ENCODE measurements at regions not wholly inside any gene's neighbourhood (a gene's known extent, or its start where the extent isn't known, plus 50 kb on each side); places are given as distances from the start of the nearest gene placed in this dataset.

DNA sequence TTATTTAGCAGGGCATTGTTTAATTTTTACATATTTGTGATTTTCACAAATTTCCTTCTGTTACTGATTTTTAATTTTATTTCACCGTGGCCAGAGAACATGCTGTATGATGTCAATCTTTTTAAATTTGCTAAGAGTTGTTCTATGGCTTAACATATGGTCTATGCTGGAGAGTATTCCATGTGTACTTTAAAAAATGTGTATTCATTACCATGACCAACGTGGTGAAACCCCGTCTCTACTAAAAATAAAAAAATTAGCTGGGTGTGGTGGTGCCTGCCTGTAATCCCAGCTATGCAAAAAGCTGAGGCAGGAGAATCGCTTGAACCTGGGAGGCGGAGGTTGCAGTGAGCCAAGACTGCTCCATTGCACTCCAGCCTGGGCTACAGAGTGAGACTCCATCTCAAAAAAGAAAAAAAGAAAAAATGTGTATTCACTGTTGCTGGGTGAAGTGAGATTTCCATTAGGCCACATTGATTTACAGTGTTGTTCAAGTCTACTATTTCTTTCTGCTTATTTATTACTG lies 258.2 kb downstream of the EDEM1 start:
- intact Hi-C loops (cut with micrococcal nuclease), result no loop called here
- no peaks in the 10 kb centered on the region for H3K36me3 Mint-ChIP-seq (ENCODE audit: low read depth)

DNA sequence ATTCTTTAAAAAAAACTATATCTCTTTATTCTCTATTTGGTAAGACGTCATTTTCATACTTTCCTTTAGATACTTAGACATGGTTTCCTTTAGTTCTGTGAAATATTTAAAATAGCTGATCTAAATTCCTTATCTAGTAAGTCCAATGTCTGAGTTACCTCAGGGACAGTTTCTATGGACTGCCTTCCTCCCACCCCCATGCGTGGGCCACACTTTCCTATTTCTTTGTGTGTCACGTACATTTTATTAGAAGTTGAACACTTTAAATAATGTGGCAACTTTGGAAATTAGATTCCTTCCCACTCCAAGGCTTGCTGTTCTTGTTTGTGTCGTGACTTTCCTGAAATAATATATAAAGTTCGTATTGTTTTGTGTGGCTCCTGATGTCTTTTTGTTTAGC lies 260.7 kb downstream of the EDEM1 start:
- no peak for DNase-seq (ENCODE audit: low spot score)
- intact Hi-C loops (cut with micrococcal nuclease), result no loop called here
- Mint-ChIP-seq H3K4me3 (no peak overlapping the region), H3K4me1 (ENCODE audit: low read depth) (no peaks in the 10 kb centered on the region), H3K27ac (no peak overlapping the region), H3K9me3 (no peaks in the 10 kb centered on the region), H3K36me3 (ENCODE audit: low read depth) (no peaks in the 10 kb centered on the region), H3K27me3 (ENCODE audit: insufficient read depth) (no peaks in the 10 kb centered on the region)

More for the DNA sequence above, 258.2 kb downstream of the EDEM1 start:
- no peak overlapping the region for H3K4me3 Mint-ChIP-seq
- no peaks in the 10 kb centered on the region for H3K4me1 Mint-ChIP-seq (ENCODE audit: low read depth)
- no peak overlapping the region for H3K27ac Mint-ChIP-seq
- no peaks in the 10 kb centered on the region for H3K9me3 Mint-ChIP-seq
- DNase-seq (ENCODE audit: low spot score), result no peak
- no peaks in the 10 kb centered on the region for H3K27me3 Mint-ChIP-seq (ENCODE audit: insufficient read depth)

DNA sequence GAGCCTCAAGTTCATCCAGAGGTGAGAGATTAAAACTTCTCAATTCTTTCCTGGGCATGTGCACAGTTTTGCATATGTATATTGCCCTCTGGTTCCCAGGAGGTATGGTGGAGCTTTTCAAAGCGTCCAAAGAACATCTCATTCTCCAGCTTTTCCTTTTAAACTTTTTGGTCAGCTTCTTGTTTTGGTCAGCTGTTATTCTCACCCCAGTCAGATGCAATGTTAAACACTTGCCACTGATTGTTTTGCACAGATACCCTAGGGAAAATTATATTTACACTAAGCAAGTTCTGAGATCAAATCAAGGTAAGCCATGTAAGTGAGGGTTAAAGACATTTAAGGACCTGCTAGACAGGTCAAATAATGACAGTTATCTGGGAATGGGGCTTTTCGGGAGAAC lies 261.3 kb downstream of the EDEM1 start:
- no peak overlapping the region for H3K4me3 Mint-ChIP-seq
- H3K27ac Mint-ChIP-seq, result no peak overlapping the region
- H3K27me3 Mint-ChIP-seq (ENCODE audit: insufficient read depth), result no peaks in the 10 kb centered on the region
- no peaks in the 10 kb centered on the region for H3K4me1 Mint-ChIP-seq (ENCODE audit: low read depth)
- no peaks in the 10 kb centered on the region for H3K9me3 Mint-ChIP-seq
- intact Hi-C loops (cut with micrococcal nuclease), result no loop called here
- no peak for DNase-seq (ENCODE audit: low spot score)
- no peaks in the 10 kb centered on the region for H3K36me3 Mint-ChIP-seq (ENCODE audit: low read depth)

DNA sequence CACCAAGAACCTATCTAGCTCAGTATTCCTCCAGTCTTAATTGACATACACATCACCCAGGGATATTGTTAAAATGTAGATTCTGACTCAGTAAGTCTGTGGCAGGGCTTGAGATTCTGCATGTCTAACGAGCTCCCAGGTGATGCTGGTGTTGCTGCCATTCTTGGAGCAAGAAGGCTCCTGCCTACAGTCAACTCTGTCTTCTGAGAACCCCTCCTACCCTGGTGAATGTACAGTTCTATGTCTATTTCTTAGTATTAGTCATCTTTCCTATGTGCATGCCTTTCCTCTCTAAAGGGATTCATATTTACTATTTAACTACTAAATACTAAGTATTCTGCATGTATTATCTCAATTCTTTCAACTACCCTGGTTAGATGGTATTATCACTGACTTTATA lies 268.7 kb downstream of the EDEM1 start:
- Mint-ChIP-seq H3K9me3 (no peaks in the 10 kb centered on the region), H3K4me1 (ENCODE audit: low read depth) (no peaks in the 10 kb centered on the region)
- no peak for DNase-seq (ENCODE audit: low spot score)

DNA sequence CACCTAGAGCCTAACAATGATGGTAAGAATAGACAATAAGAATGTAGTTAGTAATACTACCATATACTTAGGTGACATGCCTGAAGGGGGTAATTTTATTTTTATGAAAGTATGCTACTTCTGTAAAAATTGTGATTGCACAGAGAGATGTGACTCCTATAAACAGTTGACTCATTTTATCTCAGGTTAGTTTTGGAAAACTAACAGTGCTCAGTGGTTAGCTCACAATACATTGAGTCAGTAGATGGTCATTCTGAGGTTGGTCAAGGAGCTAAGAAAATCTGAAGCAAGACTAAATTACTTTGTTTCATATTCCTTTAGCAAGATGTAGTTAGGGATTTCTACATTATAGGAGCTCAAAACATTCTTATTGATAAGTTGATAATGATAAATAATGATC lies 271.0 kb downstream of the EDEM1 start:
- Mint-ChIP-seq H3K4me1 (ENCODE audit: low read depth) (no peaks in the 10 kb centered on the region), H3K4me3 (no peak overlapping the region), H3K36me3 (ENCODE audit: low read depth) (no peaks in the 10 kb centered on the region), H3K9me3 (no peaks in the 10 kb centered on the region), H3K27me3 (ENCODE audit: insufficient read depth) (no peaks in the 10 kb centered on the region), H3K27ac (no peak overlapping the region)
- no peak for DNase-seq (ENCODE audit: low spot score)
- intact Hi-C loops (cut with micrococcal nuclease), result no loop called here

More for the DNA sequence above, 268.7 kb downstream of the EDEM1 start:
- Mint-ChIP-seq H3K27ac (no peak overlapping the region), H3K4me3 (no peak overlapping the region), H3K36me3 (ENCODE audit: low read depth) (no peaks in the 10 kb centered on the region), H3K27me3 (ENCODE audit: insufficient read depth) (no peaks in the 10 kb centered on the region)
- intact Hi-C loops (cut with micrococcal nuclease), result no loop called here

DNA sequence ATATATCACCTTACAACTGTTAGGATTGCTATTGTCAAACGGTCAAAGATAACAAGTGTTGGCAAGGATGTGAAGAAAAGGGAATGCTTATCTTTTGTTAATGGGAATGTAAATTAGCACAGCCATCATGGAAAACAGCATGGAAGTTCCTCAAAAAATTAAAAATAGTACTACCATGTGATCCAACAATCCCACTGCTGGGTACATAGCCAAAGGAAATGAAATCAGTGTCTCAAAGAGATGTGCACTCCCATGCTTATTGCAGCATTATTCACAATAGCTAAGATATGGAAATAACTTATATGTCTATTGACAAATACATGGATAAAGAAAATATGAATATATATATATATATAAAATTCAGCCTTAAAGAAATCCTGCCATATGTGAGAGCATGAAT lies 274.6 kb downstream of the EDEM1 start:
- H3K4me1 Mint-ChIP-seq (ENCODE audit: low read depth), result no peaks in the 10 kb centered on the region
- H3K9me3 Mint-ChIP-seq, result no peaks in the 10 kb centered on the region
- H3K27ac Mint-ChIP-seq, result no peak overlapping the region
- H3K27me3 Mint-ChIP-seq (ENCODE audit: insufficient read depth), result peaks cover 6% of the 10 kb centered on the region
- no peak for DNase-seq (ENCODE audit: low spot score)
- H3K4me3 Mint-ChIP-seq, result no peak overlapping the region
- no peaks in the 10 kb centered on the region for H3K36me3 Mint-ChIP-seq (ENCODE audit: low read depth)
- intact Hi-C loops (cut with micrococcal nuclease), result no loop called here

DNA sequence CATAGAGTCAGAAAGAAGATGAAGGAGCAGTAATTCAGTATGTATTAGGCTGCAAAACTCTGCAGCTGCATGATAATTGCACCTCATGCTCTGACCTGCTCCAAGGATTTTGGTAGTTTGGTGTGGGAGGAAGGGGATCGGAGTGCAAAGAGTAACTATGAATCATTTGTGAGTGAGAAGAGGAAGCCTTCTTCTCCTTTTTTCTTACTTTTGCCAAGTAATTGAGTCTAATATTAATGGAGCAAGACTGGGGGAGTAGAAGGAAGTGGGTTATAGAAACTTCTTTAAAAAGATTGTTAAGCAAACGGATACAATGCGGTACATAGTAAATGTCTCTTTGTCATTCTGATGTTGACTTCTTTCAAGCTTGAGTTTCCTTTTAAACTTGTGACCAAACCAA lies 276.5 kb downstream of the EDEM1 start:
- no peaks in the 10 kb centered on the region for H3K4me1 Mint-ChIP-seq (ENCODE audit: low read depth)
- H3K36me3 Mint-ChIP-seq (ENCODE audit: low read depth), result no peaks in the 10 kb centered on the region
- no peak for DNase-seq (ENCODE audit: low spot score)
- no peaks in the 10 kb centered on the region for H3K9me3 Mint-ChIP-seq
- intact Hi-C loops (cut with micrococcal nuclease), result no loop called here
- no peak overlapping the region for H3K4me3 Mint-ChIP-seq
- peaks cover 6% of the 10 kb centered on the region for H3K27me3 Mint-ChIP-seq (ENCODE audit: insufficient read depth)
- H3K27ac Mint-ChIP-seq, result no peak overlapping the region

DNA sequence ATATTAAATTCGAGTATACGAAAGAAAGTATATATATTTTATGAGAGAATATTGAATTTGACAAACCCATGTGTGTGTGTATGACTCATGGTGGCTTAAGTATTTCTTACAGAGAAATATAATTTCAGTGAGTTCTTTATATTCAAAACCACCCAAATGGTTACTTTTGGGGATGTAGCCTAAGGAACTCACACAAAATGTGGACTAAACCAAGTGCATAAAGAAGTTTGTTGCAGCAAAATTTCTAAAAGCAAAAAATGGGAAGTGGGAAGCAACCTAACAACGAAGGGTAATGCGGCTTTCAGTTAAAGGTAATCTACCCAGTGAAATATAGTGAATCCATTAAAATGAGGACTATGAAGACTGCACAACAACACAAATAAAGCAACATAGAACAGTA lies 277.1 kb downstream of the EDEM1 start:
- intact Hi-C loops (cut with micrococcal nuclease), result no loop called here

DNA sequence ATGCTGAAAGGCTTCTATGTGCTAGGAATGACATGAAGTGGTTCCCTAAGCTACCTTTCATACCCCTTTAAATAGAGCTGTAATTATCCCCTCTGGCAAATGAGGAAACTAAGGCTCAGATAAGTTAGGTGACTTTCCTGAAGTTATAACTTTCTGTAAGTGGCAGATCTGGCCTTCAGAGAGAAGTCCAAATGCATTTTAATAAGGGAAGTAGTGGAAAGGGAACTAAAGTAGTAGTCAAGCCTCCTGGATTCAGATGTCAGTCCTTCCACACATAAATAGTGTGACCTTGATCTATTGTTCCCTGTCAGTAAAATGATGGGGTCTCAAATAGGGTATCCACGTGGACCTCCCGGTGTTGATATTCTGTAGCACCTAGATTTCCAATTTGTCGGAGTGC lies 277.7 kb downstream of the EDEM1 start:
- DNase-seq (ENCODE audit: low spot score), result no peak
- Mint-ChIP-seq H3K9me3 (no peaks in the 10 kb centered on the region), H3K27ac (no peak overlapping the region), H3K4me1 (ENCODE audit: low read depth) (no peaks in the 10 kb centered on the region), H3K36me3 (ENCODE audit: low read depth) (no peaks in the 10 kb centered on the region), H3K27me3 (ENCODE audit: insufficient read depth) (peaks cover 6% of the 10 kb centered on the region), H3K4me3 (no peak overlapping the region)
- intact Hi-C loops (cut with micrococcal nuclease), result no loop called here

More for the DNA sequence above, 277.1 kb downstream of the EDEM1 start:
- DNase-seq (ENCODE audit: low spot score), result no peak
- peaks cover 6% of the 10 kb centered on the region for H3K27me3 Mint-ChIP-seq (ENCODE audit: insufficient read depth)
- no peaks in the 10 kb centered on the region for H3K9me3 Mint-ChIP-seq
- no peak overlapping the region for H3K27ac Mint-ChIP-seq
- no peak overlapping the region for H3K4me3 Mint-ChIP-seq
- H3K36me3 Mint-ChIP-seq (ENCODE audit: low read depth), result no peaks in the 10 kb centered on the region
- H3K4me1 Mint-ChIP-seq (ENCODE audit: low read depth), result no peaks in the 10 kb centered on the region

DNA sequence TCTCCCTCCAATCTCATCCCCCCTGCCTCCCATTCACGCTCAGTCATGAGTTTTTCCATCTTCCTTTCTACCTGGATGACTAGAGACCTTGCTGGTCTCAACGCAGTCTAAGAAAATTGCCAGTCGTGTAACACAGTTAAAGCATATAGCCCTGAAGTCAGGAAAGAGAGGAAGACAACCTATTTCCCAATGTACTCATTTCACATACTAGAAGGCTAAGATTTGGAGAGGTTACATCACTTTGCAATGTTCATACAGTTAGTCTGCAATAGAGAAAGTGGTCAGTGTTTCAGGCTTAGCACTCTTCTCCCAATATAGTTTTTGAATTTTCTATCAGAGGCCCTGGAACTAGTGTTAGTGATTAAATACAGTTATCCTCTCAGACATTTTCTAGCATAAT lies 278.6 kb downstream of the EDEM1 start:
- no peak for DNase-seq (ENCODE audit: low spot score)
- Mint-ChIP-seq H3K36me3 (ENCODE audit: low read depth) (no peaks in the 10 kb centered on the region), H3K27ac (no peak overlapping the region), H3K4me3 (no peak overlapping the region), H3K4me1 (ENCODE audit: low read depth) (no peaks in the 10 kb centered on the region), H3K27me3 (ENCODE audit: insufficient read depth) (peaks cover 6% of the 10 kb centered on the region), H3K9me3 (no peaks in the 10 kb centered on the region)
- intact Hi-C loops (cut with micrococcal nuclease), result no loop called here

DNA sequence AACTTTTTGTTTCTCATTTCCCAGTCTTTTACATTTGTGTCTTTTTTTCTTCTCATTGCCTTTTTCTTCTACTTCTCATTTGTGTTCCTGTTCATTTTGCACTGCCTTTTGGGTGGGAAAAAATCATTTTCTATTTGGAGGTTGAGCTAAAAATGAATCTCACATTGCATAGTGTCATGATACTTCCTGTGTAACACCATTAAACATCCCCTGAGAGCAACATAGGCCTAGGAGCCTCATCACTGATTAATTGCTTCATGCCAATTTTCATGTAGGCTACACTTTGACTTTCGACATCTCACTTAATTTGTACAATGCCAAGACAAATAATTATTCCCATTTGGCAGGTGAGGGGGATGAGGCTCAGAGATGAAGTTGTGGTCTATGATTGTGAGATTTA lies 279.2 kb downstream of the EDEM1 start:
- Mint-ChIP-seq H3K36me3 (ENCODE audit: low read depth) (no peaks in the 10 kb centered on the region), H3K4me3 (no peak overlapping the region), H3K27me3 (ENCODE audit: insufficient read depth) (peaks cover 6% of the 10 kb centered on the region), H3K9me3 (no peaks in the 10 kb centered on the region), H3K27ac (no peak overlapping the region), H3K4me1 (ENCODE audit: low read depth) (no peaks in the 10 kb centered on the region)
- intact Hi-C loops (cut with micrococcal nuclease), result no loop called here
- DNase-seq (ENCODE audit: low spot score), result no peak

DNA sequence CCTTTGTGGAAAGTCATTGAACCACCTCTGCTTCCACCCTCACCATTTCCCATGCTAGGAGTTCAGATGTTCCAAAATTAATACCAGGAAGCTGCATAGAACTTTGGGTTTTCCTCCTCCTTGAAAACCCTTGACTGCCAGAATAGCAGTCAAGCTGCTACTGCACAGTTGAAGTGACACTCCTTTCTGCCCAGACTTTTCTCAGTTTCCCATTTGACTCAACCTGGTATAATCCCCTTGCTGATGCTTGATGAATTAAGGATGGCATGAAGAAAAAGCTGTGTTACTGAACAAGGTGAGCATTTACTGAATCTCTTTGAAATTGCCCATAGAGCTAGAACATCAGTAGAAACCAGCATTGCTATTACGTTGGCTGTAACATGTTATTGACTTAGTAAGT lies 286.0 kb downstream of the EDEM1 start:
- no peak overlapping the region for H3K27ac Mint-ChIP-seq

DNA sequence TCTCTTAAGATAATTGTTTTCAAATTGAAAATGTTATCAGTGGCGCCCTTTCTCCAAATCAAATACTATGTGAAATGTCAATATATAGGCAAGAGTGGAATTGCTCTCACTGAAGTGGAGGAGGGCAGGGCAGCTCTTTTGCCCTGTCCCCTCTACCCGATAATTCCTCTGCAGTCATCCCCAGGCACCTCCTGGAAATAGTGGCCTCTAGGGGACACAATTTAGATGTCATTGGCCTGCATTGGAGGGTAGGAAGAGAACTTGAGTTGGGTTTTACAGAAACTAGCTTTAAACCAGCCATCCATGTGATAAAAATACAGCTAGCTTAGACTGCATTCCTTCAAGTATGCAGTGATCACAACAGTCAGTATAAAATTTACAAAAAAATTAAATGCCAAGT lies 288.9 kb downstream of the EDEM1 start:
- H3K9me3 Mint-ChIP-seq, result no peaks in the 10 kb centered on the region
- H3K4me1 Mint-ChIP-seq (ENCODE audit: low read depth), result no peaks in the 10 kb centered on the region
- no peak for DNase-seq (ENCODE audit: low spot score)
- H3K27me3 Mint-ChIP-seq (ENCODE audit: insufficient read depth), result no peaks in the 10 kb centered on the region
- H3K27ac Mint-ChIP-seq, result no peak overlapping the region
- intact Hi-C loops (cut with micrococcal nuclease), result no loop called here
- no peaks in the 10 kb centered on the region for H3K36me3 Mint-ChIP-seq (ENCODE audit: low read depth)
- H3K4me3 Mint-ChIP-seq, result no peak overlapping the region

More for the DNA sequence above, 286.0 kb downstream of the EDEM1 start:
- Mint-ChIP-seq H3K36me3 (ENCODE audit: low read depth) (no peaks in the 10 kb centered on the region), H3K27me3 (ENCODE audit: insufficient read depth) (no peaks in the 10 kb centered on the region), H3K4me1 (ENCODE audit: low read depth) (no peaks in the 10 kb centered on the region), H3K9me3 (no peaks in the 10 kb centered on the region), H3K4me3 (no peak overlapping the region)
- intact Hi-C loops (cut with micrococcal nuclease), result no loop called here
- DNase-seq (ENCODE audit: low spot score), result no peak

DNA sequence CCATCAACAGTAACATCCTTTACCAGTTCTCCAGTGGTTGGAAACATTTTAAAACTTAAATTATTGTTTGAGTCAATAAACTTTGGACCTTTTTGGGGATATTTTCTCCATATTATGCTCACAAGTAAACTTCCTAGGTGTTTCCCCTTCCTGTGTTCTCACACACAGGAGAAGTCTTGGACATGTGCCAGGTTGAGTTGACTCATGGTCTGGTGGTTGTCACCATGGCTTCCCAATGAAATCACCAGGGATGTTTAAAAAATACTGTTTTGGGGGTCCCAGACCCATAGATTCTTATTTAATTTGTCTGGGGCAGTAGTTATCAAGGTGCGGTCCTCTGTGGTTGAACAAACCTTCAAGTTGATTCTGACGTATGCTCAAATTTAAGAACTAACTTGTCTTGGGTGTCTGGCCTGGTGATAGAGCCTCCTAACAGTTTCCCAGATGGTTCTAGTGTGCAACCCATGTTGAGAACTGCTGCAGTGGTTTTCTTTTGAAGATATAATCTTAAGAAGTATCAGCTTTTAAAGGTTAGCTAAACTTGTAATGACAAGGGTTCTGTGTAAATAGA lies 291.8 kb downstream of the EDEM1 start:
- Mint-ChIP-seq H3K9me3 (no peaks in the 10 kb centered on the region), H3K27ac (no peak overlapping the region), H3K4me3 (no peak overlapping the region), H3K27me3 (ENCODE audit: insufficient read depth) (no peaks in the 10 kb centered on the region), H3K4me1 (ENCODE audit: low read depth) (no peaks in the 10 kb centered on the region), H3K36me3 (ENCODE audit: low read depth) (no peaks in the 10 kb centered on the region)
- intact Hi-C loops (cut with micrococcal nuclease), result no loop called here
- DNase-seq (ENCODE audit: low spot score), result no peak

Measured in activated T-helper 1 cell treated with anti-CD3 and anti-CD28 coated beads, Interleukin-12 subunit alpha, Interleukin-12 subunit beta, Interleukin-2, Interleukin-4 antibody, amounts not matched to agents 30 ng/mL and 10 ng/mL and 1 ng/mL, durations not matched to agents 14 hours and 24 hours and 36 hours (primary cell).